HG03469 (cell line): ENCODE measurements at regions not wholly inside any gene's neighbourhood (a gene's known extent, or its start where the extent isn't known, plus 50 kb on each side); places are given as distances from the start of the nearest gene placed in this dataset.
"Not testable (repeated sequence)": the region's sequence is repeated elsewhere in the genome, so short reads cannot be mapped to it uniquely, and the experiment has no call there.

Source experiments
- ATAC-seq: cut with Tn5 transposase; IDR thresholded peaks from one replicate; pipeline ENCODE4 v1.9.1; 2021; ENCODE audit warnings: mild to moderate bottlenecking, moderate library complexity, moderate number of reproducible peaks; ENCODE audit not compliant: unreplicated experiment

- no peak for ATAC-seq
Observed at GRCh38 chr10:32217216-32217615, 129.7 kb downstream of the EPC1 start.

- ATAC-seq = not testable (repeated sequence)
Observed at GRCh38 chr10:32213838-32214237, 133.1 kb downstream of the EPC1 start.

GRCh38 chr10:32211046-32211363 lies 136.0 kb downstream of the EPC1 start:
- no peak for ATAC-seq

- no peak for ATAC-seq
Observed at GRCh38 chr10:32210306-32211045, 136.5 kb downstream of the EPC1 start.

- not testable (repeated sequence) for ATAC-seq
Observed at GRCh38 chr10:32208005-32208404, 139.0 kb downstream of the EPC1 start.

- peak; percentile 75 for ATAC-seq
Observed at GRCh38 chr10:32207544-32207943, 139.4 kb downstream of the EPC1 start.

- ATAC-seq = no peak
Observed at GRCh38 chr10:32205670-32206069, 141.3 kb downstream of the EPC1 start.

GRCh38 chr10:32204606-32205005 lies 142.4 kb downstream of the EPC1 start:
- ATAC-seq = no peak

- no peak for ATAC-seq
Observed at GRCh38 chr10:32199714-32200394, 143.6 kb upstream of the KIF5B start.

- no peak for ATAC-seq
Observed at GRCh38 chr10:32197423-32197822, 141.2 kb upstream of the KIF5B start.

- ATAC-seq = peak; percentile 69
Observed at GRCh38 chr10:32190890-32191491, 134.8 kb upstream of the KIF5B start.

- ATAC-seq = no peak
Observed at GRCh38 chr10:32189400-32190084, 133.3 kb upstream of the KIF5B start.

- not testable (repeated sequence) for ATAC-seq
Observed at GRCh38 chr10:32188601-32189000, 132.4 kb upstream of the KIF5B start.

GRCh38 chr10:32187686-32188085 lies 131.5 kb upstream of the KIF5B start:
- ATAC-seq = no peak

GRCh38 chr10:32183652-32184051 lies 127.4 kb upstream of the KIF5B start:
- ATAC-seq = not testable (repeated sequence)

- no peak for ATAC-seq
Observed at GRCh38 chr10:32182476-32182875, 126.3 kb upstream of the KIF5B start.

GRCh38 chr10:32180390-32181280 lies 124.4 kb upstream of the KIF5B start:
- ATAC-seq = no peak

- ATAC-seq = no peak
Observed at GRCh38 chr10:32179836-32180235, 123.6 kb upstream of the KIF5B start.

GRCh38 chr10:32177594-32177993 lies 121.4 kb upstream of the KIF5B start:
- ATAC-seq = not testable (repeated sequence)

GRCh38 chr10:32175629-32176028 lies 119.4 kb upstream of the KIF5B start:
- ATAC-seq = no peak
